HCT116 (cell line): ENCODE measurements at regions not wholly inside any gene's neighbourhood (a gene's known extent, or its start where the extent isn't known, plus 50 kb on each side); places are given as distances from the start of the nearest gene placed in this dataset.

ENCODE experiments used
- ATAC-seq: fragments of 200-7000 bp; cut with Tn5 transposase; 2 replicates; pipeline ENCODE4 v1.9.1; 2020; ENCODE audit warnings: mild to moderate bottlenecking, moderate library complexity
- BruUV-seq: library from RNA; stranded (reverse); fragments of 400-500 nt; replicated peaks from 2 replicates; lab custom pipeline; 2021; lab: Mats Ljungman, UMichigan
- CTCF ChIA-PET: fragments of 300-600 bp; sonication (Branson Sonifier 250); formaldehyde crosslinking; loops from one replicate; lab custom pipeline; 2021; ENCODE audit warnings: antibody characterized with exemption; lab: Charles Lee
- POLR2A ChIA-PET: fragments of 300-600, 350-600 bp; sonication (Branson Sonifier 250); formaldehyde crosslinking; loops from one replicate; lab custom pipeline; 2021; ENCODE audit warnings: antibody characterized with exemption; lab: Charles Lee
- RAD21 ChIA-PET, 2 experiments: fragments of 300-600 bp; sonication (Branson Sonifier 250); formaldehyde crosslinking; loops; one replicate each; lab custom pipeline; 2023; ENCODE audit warnings: low total read pairs in 2 of 2; ENCODE audit not compliant: uncharacterized antibody in 2 of 2, unreplicated experiment in 2 of 2, low non-redundant PET in 1 of 2; lab: Charles Lee
- DNase-seq: peaks from one replicate; pipeline ENCODE4 v3.0.0-alpha.2; 2010; ENCODE audit warnings: low read depth, low spot score
- H2AFZ ChIP-seq: fragments of 200-600 bp; shearing (Covaris generic), sonication (generic); 2 replicates; pipeline ENCODE4 v1.6.1; 2017; ENCODE audit warnings: low read depth, mixed run types, mixed read lengths, antibody characterized with exemption, low read length; ENCODE audit not compliant: poor library complexity, severe bottlenecking
- H3K27ac ChIP-seq: 2 replicates; pipeline ENCODE4 v1.5.1; 2012; ENCODE audit warnings: low read depth, low read length
- H3K27me3 ChIP-seq: fragments of 200-600 bp; sonication (generic); 2 replicates; pipeline ENCODE4 v1.6.1; 2016; ENCODE audit warnings: mixed run types, low read length, mixed read lengths; ENCODE audit not compliant: insufficient read depth
- H3K36me3 ChIP-seq, 2 experiments: fragments of 200-500 bp in 1 of 2; fragments of 200-600 bp in 1 of 2; sonication (Bioruptor generic) in 1 of 2; sonication (generic) in 1 of 2; 2 replicates each; pipeline versions ENCODE4 v1.5.1 to v1.6.1; 2014 to 2016; ENCODE audit warnings: low read length in 2 of 2, inconsistent platforms in 1 of 2, mixed read lengths in 1 of 2, mixed run types in 1 of 2; ENCODE audit not compliant: insufficient read depth in 2 of 2, control insufficient read depth in 1 of 2
- H3K4me1 ChIP-seq, 2 experiments: fragments of 200-600 bp in 1 of 2; sonication (generic) in 1 of 2; 2 replicates each; pipeline versions ENCODE4 v1.5.1 to v1.6.1; 2012 to 2017; ENCODE audit warnings: low read length in 2 of 2, inconsistent platforms in 1 of 2, mild to moderate bottlenecking in 1 of 2, mixed read lengths in 1 of 2, mixed run types in 1 of 2, moderate library complexity in 1 of 2; ENCODE audit not compliant: insufficient read depth in 2 of 2, control insufficient read depth in 1 of 2
- H3K4me2 ChIP-seq: fragments of 200-600 bp; sonication (generic); 2 replicates; pipeline ENCODE4 v1.6.1; 2017; ENCODE audit warnings: mixed run types, low read length, mixed read lengths
- H3K4me3 ChIP-seq, 2 experiments: fragments of 200-600 bp in 1 of 2; sonication (generic) in 1 of 2; replicated peaks in 1 of 2; 2 replicates each; pipeline ENCODE4 v1.5.1; 2011 to 2016; ENCODE audit warnings: low read length in 2 of 2, control low read depth in 1 of 2, low read depth in 1 of 2, mild to moderate bottlenecking in 1 of 2, mixed read lengths in 1 of 2, mixed run types in 1 of 2
- H3K79me2 ChIP-seq: fragments of 200-600 bp; sonication (generic); 2 replicates; pipeline ENCODE4 v1.6.1; 2017; ENCODE audit warnings: mild to moderate bottlenecking, mixed run types, low read length, moderate library complexity, mixed read lengths; ENCODE audit not compliant: insufficient read depth
- H3K9ac ChIP-seq: fragments of 200-600 bp; sonication (generic); 2 replicates; pipeline ENCODE4 v1.6.1; 2016; ENCODE audit warnings: low read length, mixed read lengths
- H3K9me2 ChIP-seq: fragments of 200-600 bp; sonication (generic), shearing (Covaris generic); 2 replicates; pipeline ENCODE4 v1.6.1; 2017; ENCODE audit warnings: mixed run types, mild to moderate bottlenecking, moderate library complexity; ENCODE audit not compliant: insufficient read depth
- H3K9me3 ChIP-seq, 2 experiments: fragments of 200-500 bp in 1 of 2; fragments of 200-600 bp in 1 of 2; sonication (Bioruptor generic) in 1 of 2; sonication (generic) in 1 of 2; 2 replicates each; pipeline ENCODE4 v1.6.1; 2014 to 2017; ENCODE audit warnings: low read length in 2 of 2, mixed read lengths in 2 of 2, inconsistent platforms in 1 of 2, low read depth in 1 of 2, mild to moderate bottlenecking in 1 of 2, mixed run types in 1 of 2, moderate library complexity in 1 of 2; ENCODE audit not compliant: control insufficient read depth in 1 of 2, insufficient read depth in 1 of 2
- H4K20me1 ChIP-seq: fragments of 200-600 bp; sonication (generic), shearing (Covaris generic); 2 replicates; pipeline ENCODE4 v1.6.1; 2017; ENCODE audit warnings: mixed run types, mild to moderate bottlenecking, moderate library complexity; ENCODE audit not compliant: insufficient read depth
- ATF3 ChIP-seq: IDR thresholded peaks from 2 replicates; pipeline ENCODE4 v1.6.1; 2012
- CBX3 ChIP-seq: IDR thresholded peaks from 2 replicates; pipeline ENCODE4 v1.6.1; 2012; ENCODE audit warnings: low read depth
- EGR1 ChIP-seq: IDR thresholded peaks from 2 replicates; pipeline ENCODE4 v1.6.1; 2012; ENCODE audit warnings: low read depth
- ELF1 ChIP-seq: IDR thresholded peaks from 2 replicates; pipeline ENCODE4 v1.6.1; 2012; ENCODE audit warnings: low read depth, borderline replicate concordance
- POLR2AphosphoS5 ChIP-seq: IDR thresholded peaks from 2 replicates; pipeline ENCODE4 v1.6.1; 2011; ENCODE audit warnings: mild to moderate bottlenecking, low read depth, low read length, moderate library complexity
- RAD21 ChIP-seq: IDR thresholded peaks from 2 replicates; pipeline ENCODE4 v1.6.1; 2012; ENCODE audit warnings: low read depth, mild to moderate bottlenecking
- REST ChIP-seq: IDR thresholded peaks from 2 replicates; pipeline ENCODE4 v1.6.1; 2012; ENCODE audit warnings: low read depth
- SRF ChIP-seq: IDR thresholded peaks from 2 replicates; pipeline ENCODE4 v1.6.1; 2012; ENCODE audit warnings: low read depth
- YY1 ChIP-seq: IDR thresholded peaks from 2 replicates; pipeline ENCODE4 v1.6.1; 2011; ENCODE audit warnings: low read length, low read depth, moderate library complexity, mild to moderate bottlenecking; ENCODE audit not compliant: insufficient replicate concordance; ENCODE audit errors: extremely low read depth
- ZBTB33 ChIP-seq: IDR thresholded peaks from 2 replicates; pipeline ENCODE4 v1.6.1; 2011; ENCODE audit warnings: mild to moderate bottlenecking, low read length, moderate library complexity; ENCODE audit not compliant: insufficient replicate concordance; ENCODE audit errors: extremely low read depth
- intact Hi-C: fragments of 100-400 bp; cut with micrococcal nuclease; formaldehyde crosslinking; loops from 2 replicates; pipeline ENCODE4 v1.10.0; 2022

- Histone ChIP-seq H3K27me3 (no peaks in the 10 kb centered on the region), H3K79me2 (no peaks in the 10 kb centered on the region), H3K4me2 (no peak overlapping the region), H3K9me2 (no peaks in the 10 kb centered on the region), H3K36me3 (no peaks in the 10 kb centered on the region), H4K20me1 (no peaks in the 10 kb centered on the region), H3K4me1 (no peaks in the 10 kb centered on the region), H3K4me3 (no peak overlapping the region), H3K9me3 (peaks cover 4 to 28% of the 10 kb centered on the region in 2 experiments; a peak in 3 of 4 replicates), H3K27ac (no peak overlapping the region), H3K9ac (no peak overlapping the region), H2AFZ (no peak overlapping the region)
- ATAC-seq: no peak
- no peak for DNase-seq
- RAD21 ChIA-PET: no interaction called here
- BruUV-seq: no TSS peak
- intact Hi-C loops: no loop called here
- CTCF ChIA-PET: no interaction called here
- POLR2A ChIA-PET: no interaction called here
- TF ChIP-seq EGR1 (no peak), ELF1 (no peak), YY1 (no peak), REST (no peak), ZBTB33 (no peak), RAD21 (no peak), SRF (no peak), ATF3 (no peak), POLR2AphosphoS5 (no peak), CBX3 (no peak)
These were observed 452.9 kb upstream of the DSEL start for GRCh38 chr18:67969458-67969857.
